ENCODE measurements at regions not wholly inside any gene's neighbourhood (a gene's known extent, or its start where the extent isn't known, plus 50 kb on each side); places are given as distances from the start of the nearest gene placed in this dataset.

GRCh38 chr1:118558933-118559332 lies 373.9 kb upstream of the SPAG17 start:
- no peaks in the 10 kb centered on the region for H3K9me3 ChIP-seq (ENCODE audit: insufficient read depth, low read depth, low read length)
- H2AFZ ChIP-seq (ENCODE audit: low read length): no peak overlapping the region
- H3K9ac ChIP-seq (ENCODE audit: low read depth, low read length, poor library complexity, severe bottlenecking): no peak overlapping the region
- no peak overlapping the region for H3K4me2 ChIP-seq (ENCODE audit: low read depth, low read length, poor library complexity, severe bottlenecking)
- no peaks in the 10 kb centered on the region for H3K27me3 ChIP-seq (ENCODE audit: insufficient read depth, low read length, poor library complexity, severe bottlenecking)
- no peaks in the 10 kb centered on the region for H4K20me1 ChIP-seq (ENCODE audit: insufficient read depth, low read length, poor library complexity, severe bottlenecking)
- no peaks in the 10 kb centered on the region for H3K36me3 ChIP-seq (ENCODE audit: insufficient read depth, low read length)
- H3K4me3 ChIP-seq (ENCODE audit: low read length, poor library complexity, severe bottlenecking): no peak overlapping the region
- TF ChIP-seq CTCF (conservative IDR thresholded peaks at IDR 0.05; ENCODE audit: low read length) (no peak), EZH2phosphoT487 (IDR thresholded peaks at IDR 0.05; ENCODE audit: borderline replicate concordance) (no peak)
- no peaks in the 10 kb centered on the region for H3K9me2 ChIP-seq (replicated peaks; ENCODE audit: low read depth, low read length)
- H3K4me1 ChIP-seq (ENCODE audit: insufficient read depth, low read length, poor library complexity, severe bottlenecking): no peaks in the 10 kb centered on the region
- no peaks in the 10 kb centered on the region for H3K79me2 ChIP-seq (ENCODE audit: insufficient read depth, low read length)
- H3F3A ChIP-seq (ENCODE audit: low read depth): no peaks in the 10 kb centered on the region

- no peak overlapping the region for H3K4me2 ChIP-seq (ENCODE audit: low read depth, low read length, poor library complexity, severe bottlenecking)
- no peaks in the 10 kb centered on the region for H3K9me2 ChIP-seq (replicated peaks; ENCODE audit: low read depth, low read length)
- H3K9me3 ChIP-seq (ENCODE audit: insufficient read depth, low read depth, low read length): no peaks in the 10 kb centered on the region
- H3K27me3 ChIP-seq (ENCODE audit: insufficient read depth, low read length, poor library complexity, severe bottlenecking): no peaks in the 10 kb centered on the region
- no peaks in the 10 kb centered on the region for H4K20me1 ChIP-seq (ENCODE audit: insufficient read depth, low read length, poor library complexity, severe bottlenecking)
- H3F3A ChIP-seq (ENCODE audit: low read depth): no peaks in the 10 kb centered on the region
- no peaks in the 10 kb centered on the region for H3K79me2 ChIP-seq (ENCODE audit: insufficient read depth, low read length)
- H3K9ac ChIP-seq (ENCODE audit: low read depth, low read length, poor library complexity, severe bottlenecking): no peak overlapping the region
- H2AFZ ChIP-seq (ENCODE audit: low read length): no peak overlapping the region
- H3K4me1 ChIP-seq (ENCODE audit: insufficient read depth, low read length, poor library complexity, severe bottlenecking): no peaks in the 10 kb centered on the region
- H3K36me3 ChIP-seq (ENCODE audit: insufficient read depth, low read length): no peaks in the 10 kb centered on the region
- TF ChIP-seq CTCF (conservative IDR thresholded peaks at IDR 0.05; ENCODE audit: low read length) (no peak), EZH2phosphoT487 (IDR thresholded peaks at IDR 0.05; ENCODE audit: borderline replicate concordance) (no peak)
- H3K4me3 ChIP-seq (ENCODE audit: low read length, poor library complexity, severe bottlenecking): no peak overlapping the region
Observed at GRCh38 chr1:118556936-118557335, 371.9 kb upstream of the SPAG17 start.

- Histone ChIP-seq H3K79me2 (ENCODE audit: insufficient read depth, low read length) (no peaks in the 10 kb centered on the region), H3K36me3 (ENCODE audit: insufficient read depth, low read length) (no peaks in the 10 kb centered on the region), H3K4me1 (ENCODE audit: insufficient read depth, low read length, poor library complexity, severe bottlenecking) (no peaks in the 10 kb centered on the region), H3K4me3 (ENCODE audit: low read length, poor library complexity, severe bottlenecking) (no peak overlapping the region), H3K9me3 (ENCODE audit: insufficient read depth, low read depth, low read length) (no peaks in the 10 kb centered on the region), H3K27me3 (ENCODE audit: insufficient read depth, low read length, poor library complexity, severe bottlenecking) (no peaks in the 10 kb centered on the region), H3K9me2 (replicated peaks; ENCODE audit: low read depth, low read length) (no peaks in the 10 kb centered on the region), H3F3A (ENCODE audit: low read depth) (no peaks in the 10 kb centered on the region), H3K9ac (ENCODE audit: low read depth, low read length, poor library complexity, severe bottlenecking) (no peak overlapping the region), H2AFZ (ENCODE audit: low read length) (no peak overlapping the region), H4K20me1 (ENCODE audit: insufficient read depth, low read length, poor library complexity, severe bottlenecking) (no peaks in the 10 kb centered on the region), H3K4me2 (ENCODE audit: low read depth, low read length, poor library complexity, severe bottlenecking) (no peak overlapping the region)
- TF ChIP-seq CTCF (conservative IDR thresholded peaks at IDR 0.05; ENCODE audit: low read length) (no peak), EZH2phosphoT487 (IDR thresholded peaks at IDR 0.05; ENCODE audit: borderline replicate concordance) (no peak)
Observed at GRCh38 chr1:118555638-118556037, 370.6 kb upstream of the SPAG17 start.

Data from Loucy (cell line).